Peyer's patch (tissue), 4 donors: ENCODE measurements at regions not wholly inside any gene's neighbourhood (a gene's known extent, or its start where the extent isn't known, plus 50 kb on each side); places are given as distances from the start of the nearest gene placed in this dataset.

Source experiments
- CTCF ChIP-seq, 6 experiments: fragments of 450-650 bp in 4 of 6; fragments of 200-600 bp in 2 of 6; sonication (generic) in 1 of 6; IDR thresholded peaks; one replicate each; pipeline ENCODE4 v1.5.1; 2017 to 2019; ENCODE audit warnings: antibody characterized with exemption in 6 of 6, mild to moderate bottlenecking in 3 of 6, moderate library complexity in 1 of 6
- POLR2A ChIP-seq, 2 donors: fragments of 450-650 bp; IDR thresholded peaks; one replicate each; pipeline ENCODE4 v1.5.1; 2017; ENCODE audit warnings: antibody characterized with exemption in 2 of 2, mild to moderate bottlenecking in 2 of 2, moderate library complexity in 2 of 2

DNA sequence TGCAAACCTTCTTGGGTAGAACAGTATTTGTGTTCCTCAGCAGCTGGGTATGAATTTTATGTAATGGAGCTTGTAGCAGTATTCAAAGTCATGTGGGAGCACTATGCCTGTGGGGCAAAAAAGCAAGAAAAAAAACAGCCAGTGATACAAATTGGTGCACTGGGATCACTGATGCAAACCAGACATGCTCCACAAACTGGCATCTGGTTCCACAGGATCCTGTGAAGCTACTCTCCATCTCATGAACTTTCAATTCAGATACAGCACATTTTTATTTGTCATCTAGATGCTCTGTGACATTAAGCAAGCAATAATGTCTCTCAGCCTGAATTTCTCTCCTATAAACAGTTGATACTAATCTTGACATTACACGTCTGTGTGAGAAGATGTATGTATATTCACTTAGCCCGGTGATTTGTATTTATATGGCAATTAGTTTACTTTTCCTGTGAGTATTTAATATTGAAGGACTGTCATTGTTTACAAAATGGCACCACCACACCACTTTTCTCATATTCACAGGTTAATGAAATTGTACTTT, 208.5 kb upstream of the GRIA4 start:
- TF ChIP-seq CTCF (IDR thresholded peaks at IDR 0.05) (no peak), POLR2A (IDR thresholded peaks at IDR 0.05) (no peak)
